Ovary (tissue), 3 donors: ENCODE measurements at regions not wholly inside any gene's neighbourhood (a gene's known extent, or its start where the extent isn't known, plus 50 kb on each side); places are given as distances from the start of the nearest gene placed in this dataset.

Experiments
- CTCF ChIP-seq, 3 donors: fragments of 450-650 bp in 2 of 3; fragments of 200-600 bp in 1 of 3; IDR thresholded peaks; one replicate each; pipeline versions ENCODE4 v1.5.1 to v1.8.0; 2016 to 2022; ENCODE audit warnings: antibody characterized with exemption in 3 of 3, mild to moderate bottlenecking in 1 of 3
- POLR2A ChIP-seq: fragments of 450-650 bp; IDR thresholded peaks from one replicate; pipeline ENCODE4 v1.6.1; 2017; ENCODE audit warnings: antibody characterized with exemption, mild to moderate bottlenecking, moderate library complexity
- donor health status: DM: no; HTN: no; CAD: no.

- TF ChIP-seq POLR2A, result no peak
- no peak for TF ChIP-seq CTCF (IDR thresholded peaks at IDR 0.05)
Observed at GRCh38 chr3:34020726-34021680, 222.6 kb downstream of the PDCD6IP start.
